HG02759 (cell line): ENCODE measurements at regions not wholly inside any gene's neighbourhood (a gene's known extent, or its start where the extent isn't known, plus 50 kb on each side); places are given as distances from the start of the nearest gene placed in this dataset.
"Not testable (repeated sequence)": the region's sequence is repeated elsewhere in the genome, so short reads cannot be mapped to it uniquely, and the experiment has no call there.

ENCODE experiments used
- ATAC-seq: cut with Tn5 transposase; IDR thresholded peaks from one replicate; pipeline ENCODE4 v1.9.1; 2021; ENCODE audit warnings: mild to moderate bottlenecking, moderate library complexity; ENCODE audit not compliant: unreplicated experiment

- no peak for ATAC-seq
Measured at GRCh38 chr13:65112123-65112522, 2118.0 kb downstream of the PCDH9 start.

- no peak for ATAC-seq
Measured at GRCh38 chr13:65111223-65111622, 2118.9 kb downstream of the PCDH9 start.

- not testable (repeated sequence) for ATAC-seq
Measured at GRCh38 chr13:65104436-65104835, 2125.7 kb downstream of the PCDH9 start.

- ATAC-seq, result no peak
Measured at GRCh38 chr13:65103351-65103750, 2126.8 kb downstream of the PCDH9 start.

GRCh38 chr13:65095161-65096082 lies 2134.7 kb downstream of the PCDH9 start:
- no peak for ATAC-seq

- no peak for ATAC-seq
Measured at GRCh38 chr13:65093357-65093756, 2136.8 kb downstream of the PCDH9 start.

GRCh38 chr13:65091031-65091430 lies 2139.1 kb downstream of the PCDH9 start:
- no peak for ATAC-seq

- ATAC-seq, result no peak
Measured at GRCh38 chr13:65090186-65090585, 2139.9 kb downstream of the PCDH9 start.

- ATAC-seq, result no peak
Measured at GRCh38 chr13:65088906-65089305, 2141.2 kb downstream of the PCDH9 start.

GRCh38 chr13:65085977-65086376 lies 2144.2 kb downstream of the PCDH9 start:
- no peak for ATAC-seq

- ATAC-seq, result no peak
Measured at GRCh38 chr13:65074248-65074647, 2155.9 kb downstream of the PCDH9 start.

- ATAC-seq, result no peak
Measured at GRCh38 chr13:65064967-65065366, 2165.2 kb downstream of the PCDH9 start.

- no peak for ATAC-seq
Measured at GRCh38 chr13:65063753-65064152, 2166.4 kb downstream of the PCDH9 start.

GRCh38 chr13:65057986-65058385 lies 2172.2 kb downstream of the PCDH9 start:
- no peak for ATAC-seq

- no peak for ATAC-seq
Measured at GRCh38 chr13:65054277-65054676, 2175.9 kb downstream of the PCDH9 start.

GRCh38 chr13:65036999-65037398 lies 2193.1 kb downstream of the PCDH9 start:
- ATAC-seq, result no peak

- ATAC-seq, result no peak
Measured at GRCh38 chr13:65035302-65035701, 2194.8 kb downstream of the PCDH9 start.

GRCh38 chr13:65034266-65034665 lies 2195.9 kb downstream of the PCDH9 start:
- no peak for ATAC-seq

- no peak for ATAC-seq
Measured at GRCh38 chr13:65032825-65033224, 2197.3 kb downstream of the PCDH9 start.

GRCh38 chr13:65028101-65028500 lies 2202.0 kb downstream of the PCDH9 start:
- no peak for ATAC-seq

- ATAC-seq, result no peak
Measured at GRCh38 chr13:65026505-65026904, 2203.6 kb downstream of the PCDH9 start.

GRCh38 chr13:65011378-65011777 lies 2218.8 kb downstream of the PCDH9 start:
- ATAC-seq, result no peak

- ATAC-seq, result no peak
Measured at GRCh38 chr13:64997438-64997837, 2232.7 kb downstream of the PCDH9 start.
